Spleen (tissue), 11 donors: ENCODE measurements at regions not wholly inside any gene's neighbourhood (a gene's known extent, or its start where the extent isn't known, plus 50 kb on each side); places are given as distances from the start of the nearest gene placed in this dataset.

Source experiments
- DNase-seq: peaks from one replicate; pipeline ENCODE4 v3.0.0-alpha.2; 2020
- H3K27ac ChIP-seq, 8 donors: fragments of 200-600 bp; sonication (generic) in 7 of 8; 1 replicate in 4 of 8; 2 replicates in 4 of 8; pipeline versions ENCODE4 v1.5.0 to v1.8.0; 2016 to 2021; ENCODE audit warnings: inconsistent platforms in 4 of 8, mild to moderate bottlenecking in 4 of 8, moderate library complexity in 1 of 8
- H3K27me3 ChIP-seq, 7 donors: fragments of 200-600 bp; sonication (generic) in 6 of 7; replicated peaks in 1 of 7; 1 replicate in 4 of 7; 2 replicates in 3 of 7; pipeline versions ENCODE4 v1.5.0 to v1.8.0; 2016 to 2021; ENCODE audit warnings: inconsistent platforms in 3 of 7, mild to moderate bottlenecking in 1 of 7
- H3K36me3 ChIP-seq, 6 donors: fragments of 200-600 bp; sonication (generic) in 5 of 6; 1 replicate in 4 of 6; 2 replicates in 2 of 6; pipeline versions ENCODE4 v1.5.0 to v1.8.0; 2016 to 2021; ENCODE audit warnings: inconsistent platforms in 2 of 6
- H3K4me1 ChIP-seq, 6 donors: fragments of 200-600 bp; sonication (generic) in 5 of 6; 1 replicate in 3 of 6; 2 replicates in 3 of 6; pipeline versions ENCODE4 v1.5.0 to v1.8.0; 2016 to 2021; ENCODE audit warnings: inconsistent platforms in 3 of 6
- H3K4me3 ChIP-seq, 8 donors: fragments of 200-600 bp; sonication (generic) in 7 of 8; 1 replicate in 4 of 8; 2 replicates in 4 of 8; pipeline versions ENCODE4 v1.5.0 to v1.8.0; 2016 to 2021; ENCODE audit warnings: inconsistent platforms in 4 of 8, mild to moderate bottlenecking in 4 of 8, moderate library complexity in 2 of 8
- H3K9me3 ChIP-seq, 8 donors: fragments of 200-600 bp; sonication (generic) in 7 of 8; 1 replicate in 4 of 8; 2 replicates in 4 of 8; pipeline versions ENCODE4 v1.5.0 to v1.8.0; 2016 to 2021; ENCODE audit warnings: inconsistent platforms in 4 of 8
- CTCF ChIP-seq, 11 experiments: fragments of 200-600 bp in 7 of 11; fragments of 450-650 bp in 4 of 11; sonication (generic) in 4 of 11; IDR thresholded peaks in 8 of 11; conservative IDR thresholded peaks in 3 of 11; 1 replicate in 7 of 11; 2 replicates in 4 of 11; pipeline versions ENCODE4 v1.4.0 to v1.8.0; 2016 to 2021; ENCODE audit warnings: antibody characterized with exemption in 11 of 11, inconsistent platforms in 4 of 11, mild to moderate bottlenecking in 1 of 11
- POLR2A ChIP-seq, 3 donors: fragments of 450-650 bp; IDR thresholded peaks; one replicate each; pipeline ENCODE4 v1.5.1; 2017; ENCODE audit warnings: antibody characterized with exemption in 3 of 3, mild to moderate bottlenecking in 1 of 3
- POLR2AphosphoS5 ChIP-seq, 3 donors: sonication (generic); formaldehyde crosslinking; IDR thresholded peaks; one replicate each; pipeline ENCODE4 v1.5.1; 2017; ENCODE audit warnings: antibody characterized with exemption in 3 of 3
- WGBS, 5 donors: extraction: QIAGEN DNeasy Blood & Tissue Kit in 3 of 5; methylation state at CpG; one replicate each; pipeline versions ENCODE4 v1.1.5 to v1.1.7; 2013 to 2018; 5-methylcytosine and 5-hydroxymethylcytosine counted together
- intact Hi-C: fragments of 100-400 bp; cut with DNase I; formaldehyde crosslinking; loops from one replicate; pipeline ENCODE4 v1.15.0; 2023; ENCODE audit warnings: low total_unique reads
- donor health status: healthy with polysubstance abuse.
- donor health status: DM: no; HTN: no; CAD: no; lungs with moderate emphysema.
- donor health status: DM: no; HTN: no; CAD: no.
- donor health status: Bipolar disorder and iron deficiency.
- donor health status: healthy.
- donor health status: DM: no; HTN: no; CAD: no.
- donor health status: DM: yes; HTN: yes; CAD: no.

DNA sequence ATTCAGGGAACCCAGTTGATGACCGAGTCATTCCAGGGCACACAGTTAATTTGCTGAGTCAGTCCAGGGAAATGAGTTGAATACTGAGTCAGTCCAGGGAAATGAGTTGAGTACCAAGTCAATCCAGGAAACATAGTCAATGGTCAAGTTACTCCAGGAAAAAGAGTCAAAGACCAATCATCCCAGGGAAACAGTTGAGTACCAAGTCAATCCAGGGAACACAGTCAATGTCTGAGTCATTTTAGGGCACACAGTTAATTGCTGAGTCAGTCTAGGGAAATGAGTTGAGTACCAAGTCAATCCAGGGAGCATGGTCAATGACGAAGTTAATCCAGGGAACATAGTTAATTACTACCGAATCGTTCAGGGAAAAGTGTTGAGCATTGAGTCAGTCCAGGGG lies 754.4 kb downstream of the NLGN4X start:
- no peak for DNase-seq
- H3K9me3 ChIP-seq: peaks cover 0 to 29% (median 0%) of the 10 kb centered on the region in 8 donors
- no peak overlapping the region for H3K4me3 ChIP-seq
- no peaks in the 10 kb centered on the region for H3K4me1 ChIP-seq
- TF ChIP-seq POLR2AphosphoS5 (IDR thresholded peaks at IDR 0.05) (no peak), CTCF (IDR thresholded peaks at IDR 0.05 in 8 of 11, conservative IDR thresholded peaks at IDR 0.05 in 3 of 11) (no peak), POLR2A (IDR thresholded peaks at IDR 0.05) (no peak)
- H3K36me3 ChIP-seq: no peaks in the 10 kb centered on the region
- intact Hi-C loops: no loop called here
- H3K27ac ChIP-seq: no peak overlapping the region
- WGBS, 5 donors: 82 to 97% (median 91%) methylated on average over 4 of the region's 4 CpGs
- no peaks in the 10 kb centered on the region for H3K27me3 ChIP-seq

GRCh38 chrX:5458300-5458842 lies 770.3 kb downstream of the NLGN4X start:
- TF ChIP-seq CTCF (IDR thresholded peaks at IDR 0.05 in 8 of 11, conservative IDR thresholded peaks at IDR 0.05 in 3 of 11) (no peak), POLR2AphosphoS5 (IDR thresholded peaks at IDR 0.05) (no peak), POLR2A (IDR thresholded peaks at IDR 0.05) (no peak)
- H3K4me1 ChIP-seq: no peaks in the 10 kb centered on the region
- intact Hi-C loops: no loop called here
- no peaks in the 10 kb centered on the region for H3K36me3 ChIP-seq
- no peak overlapping the region for H3K27ac ChIP-seq
- 73 to 88% (median 80%) methylated on average over 6 of the region's 6 CpGs for WGBS, 5 donors
- no peaks in the 10 kb centered on the region for H3K27me3 ChIP-seq
- DNase-seq: no peak
- no peak overlapping the region for H3K4me3 ChIP-seq
- peaks cover 0 to 11% (median 0%) of the 10 kb centered on the region in 8 donors for H3K9me3 ChIP-seq

GRCh38 chrX:5449323-5449722 lies 779.3 kb downstream of the NLGN4X start:
- Histone ChIP-seq H3K27ac (no peak overlapping the region), H3K4me1 (no peaks in the 10 kb centered on the region), H3K4me3 (no peak overlapping the region), H3K9me3 (no peaks in the 10 kb centered on the region), H3K36me3 (no peaks in the 10 kb centered on the region), H3K27me3 (no peaks in the 10 kb centered on the region)
- TF ChIP-seq POLR2A (IDR thresholded peaks at IDR 0.05) (no peak), CTCF (IDR thresholded peaks at IDR 0.05 in 8 of 11, conservative IDR thresholded peaks at IDR 0.05 in 3 of 11) (no peak), POLR2AphosphoS5 (IDR thresholded peaks at IDR 0.05) (no peak)
- 42 to 88% (median 67%) methylated on average over 1 of the region's 1 CpG for WGBS, 5 donors
- no peak for DNase-seq
- intact Hi-C loops: no loop called here

- Histone ChIP-seq H3K27me3 (no peaks in the 10 kb centered on the region), H3K36me3 (no peaks in the 10 kb centered on the region), H3K9me3 (no peaks in the 10 kb centered on the region), H3K27ac (no peak overlapping the region), H3K4me1 (no peaks in the 10 kb centered on the region), H3K4me3 (no peak overlapping the region)
- no peak for TF ChIP-seq CTCF (IDR thresholded peaks at IDR 0.05 in 8 of 11, conservative IDR thresholded peaks at IDR 0.05 in 3 of 11)
- no peak for TF ChIP-seq POLR2AphosphoS5 (IDR thresholded peaks at IDR 0.05)
- no peak for TF ChIP-seq POLR2A (IDR thresholded peaks at IDR 0.05)
- DNase-seq: no peak
- intact Hi-C loops: no loop called here
These were observed 796.8 kb downstream of the NLGN4X start for GRCh38 chrX:5431823-5432222.
